Activated gamma-delta T cell (primary cell): ENCODE measurements at regions not wholly inside any gene's neighbourhood (a gene's known extent, or its start where the extent isn't known, plus 50 kb on each side); places are given as distances from the start of the nearest gene placed in this dataset.

Source experiments
- DNase-seq: peaks from one replicate; lab custom pipeline; 2025; lab: John Stamatoyannopoulos, UW

GRCh38 chr15:39304931-39305728, 275.7 kb upstream of the THBS1 start:
- DNase-seq: no peak

DNA sequence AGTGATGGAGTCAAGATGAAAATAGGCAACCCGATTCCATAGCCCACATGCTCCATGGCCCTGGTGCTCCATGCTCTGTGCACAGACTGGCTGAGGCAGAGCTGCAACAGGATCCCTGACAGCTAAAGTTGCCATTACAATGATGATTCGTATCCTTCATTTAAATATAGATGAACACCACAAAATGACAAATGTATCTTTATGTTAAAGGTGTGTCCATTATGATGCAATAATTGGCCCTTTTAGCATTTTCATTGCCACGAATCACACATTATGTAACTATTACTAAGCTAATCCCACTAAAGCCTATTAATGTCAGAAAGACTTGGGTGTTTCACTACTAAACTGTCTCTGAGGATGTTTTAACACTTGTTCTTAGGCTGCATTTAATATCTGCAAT, 270.2 kb upstream of the THBS1 start:
- no peak for DNase-seq

DNA sequence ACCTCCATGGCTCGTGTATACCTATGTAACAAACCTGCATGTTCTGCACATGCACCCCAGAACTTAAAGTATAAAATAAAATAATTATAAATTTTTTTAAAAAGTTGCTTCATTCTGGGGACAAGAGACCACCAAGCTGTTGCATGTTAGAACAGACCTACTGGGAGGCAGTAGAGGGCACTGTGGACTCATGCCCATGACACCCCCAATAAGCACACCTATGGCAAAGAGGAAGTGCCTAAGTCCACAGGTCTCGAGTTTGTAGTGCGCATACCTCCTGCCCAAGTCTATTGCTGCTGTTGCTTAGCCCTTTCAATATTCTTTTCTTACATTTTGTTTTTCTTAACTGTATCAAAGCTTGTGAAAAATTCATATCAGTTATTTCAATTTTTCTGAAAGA, 267.9 kb upstream of the THBS1 start:
- DNase-seq: no peak

GRCh38 chr15:39313467-39313866, 267.4 kb upstream of the THBS1 start:
- DNase-seq: no peak

GRCh38 chr15:39313881-39314280, 267.0 kb upstream of the THBS1 start:
- DNase-seq: no peak

DNA sequence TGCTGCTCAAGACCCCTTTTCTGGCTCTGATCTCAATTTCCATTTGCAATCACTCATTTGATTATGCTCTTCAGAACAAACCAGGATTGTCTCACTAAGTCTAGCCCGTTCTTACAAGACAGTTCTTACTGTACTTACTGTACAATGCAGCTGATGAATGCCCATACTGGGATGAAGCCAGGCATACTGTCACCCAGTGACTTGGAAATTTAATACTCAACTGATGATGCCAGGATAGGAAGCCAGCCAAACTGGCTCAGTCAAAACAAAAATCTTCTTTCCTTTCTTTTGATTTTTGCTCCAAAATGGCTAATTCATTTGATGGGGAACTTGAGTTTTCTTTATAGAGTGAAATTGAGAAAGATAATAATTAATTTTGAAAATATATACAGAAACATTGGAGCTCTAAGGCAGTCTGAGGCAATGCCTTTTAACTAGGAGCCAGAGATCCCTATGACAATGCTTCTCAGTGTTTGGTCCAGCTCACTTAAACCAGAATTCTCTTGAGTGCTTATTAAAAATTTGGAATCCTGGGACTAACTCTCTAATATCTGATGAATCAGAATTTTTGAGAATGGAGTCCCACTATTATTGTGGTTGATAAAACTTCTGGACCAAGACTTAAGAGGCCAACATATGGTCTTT, 265.6 kb upstream of the THBS1 start:
- no peak for DNase-seq

DNA sequence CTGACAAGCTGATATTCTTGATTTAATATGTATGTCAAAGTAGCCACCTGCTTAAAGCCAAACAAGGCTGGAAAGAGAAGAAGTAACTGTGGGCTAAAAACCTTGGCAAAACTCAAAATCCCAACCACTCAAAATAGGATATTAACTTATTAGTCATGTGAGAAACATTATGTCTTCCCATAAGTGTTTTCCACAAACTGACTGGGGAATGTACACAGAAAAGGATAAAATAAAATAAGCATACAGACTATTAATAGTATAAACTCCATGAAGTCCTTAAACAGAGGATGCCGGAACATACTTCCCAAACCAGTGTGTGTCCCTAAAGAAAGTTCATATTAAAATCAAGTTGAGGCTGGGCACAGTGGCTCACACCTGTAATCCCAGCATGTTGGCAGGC, 263.7 kb upstream of the THBS1 start:
- DNase-seq: no peak

- no peak for DNase-seq
Measured at GRCh38 chr15:39318231-39318630, 262.6 kb upstream of the THBS1 start.

DNA sequence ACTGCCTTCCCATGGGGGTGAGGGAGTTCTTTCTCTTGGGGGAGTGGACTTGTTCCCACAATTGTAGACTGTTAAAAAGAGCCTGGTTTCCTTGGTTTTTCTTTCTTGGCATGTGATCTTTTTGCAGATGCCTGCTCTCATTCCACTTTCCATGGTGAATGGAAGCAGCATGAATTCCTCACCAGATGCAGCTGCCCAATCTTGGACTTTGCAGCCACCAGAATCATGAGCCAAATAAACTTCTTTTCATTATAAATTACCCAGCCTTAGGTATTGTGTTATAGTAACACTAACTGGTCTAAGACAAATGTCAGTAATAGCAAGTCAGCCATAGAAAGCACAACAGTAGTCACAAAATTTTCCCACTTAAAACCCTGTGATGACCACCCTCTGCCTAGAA, 260.5 kb upstream of the THBS1 start:
- DNase-seq: no peak

GRCh38 chr15:39320886-39321285, 260.0 kb upstream of the THBS1 start:
- DNase-seq: no peak

DNA sequence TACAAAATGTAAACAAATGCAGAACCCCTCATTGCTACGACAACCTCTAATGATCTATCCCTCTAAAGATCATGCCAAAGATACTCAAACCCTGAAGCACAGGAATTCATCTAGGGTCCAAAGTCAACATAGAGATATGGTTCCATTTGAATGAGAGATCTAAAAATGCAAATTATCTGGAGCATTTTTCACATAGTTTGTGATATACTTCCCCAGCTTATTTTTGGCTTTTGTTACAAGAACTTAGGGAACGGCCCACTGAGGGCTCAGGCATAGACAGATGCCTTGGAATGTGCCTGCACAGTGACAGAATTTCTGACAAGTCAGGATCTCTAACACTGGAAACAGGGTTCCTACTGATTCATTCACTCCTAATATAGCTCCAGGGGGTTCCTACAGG, 258.9 kb upstream of the THBS1 start:
- no peak for DNase-seq

- no peak for DNase-seq
Measured at GRCh38 chr15:39323157-39323556, 257.7 kb upstream of the THBS1 start.

DNA sequence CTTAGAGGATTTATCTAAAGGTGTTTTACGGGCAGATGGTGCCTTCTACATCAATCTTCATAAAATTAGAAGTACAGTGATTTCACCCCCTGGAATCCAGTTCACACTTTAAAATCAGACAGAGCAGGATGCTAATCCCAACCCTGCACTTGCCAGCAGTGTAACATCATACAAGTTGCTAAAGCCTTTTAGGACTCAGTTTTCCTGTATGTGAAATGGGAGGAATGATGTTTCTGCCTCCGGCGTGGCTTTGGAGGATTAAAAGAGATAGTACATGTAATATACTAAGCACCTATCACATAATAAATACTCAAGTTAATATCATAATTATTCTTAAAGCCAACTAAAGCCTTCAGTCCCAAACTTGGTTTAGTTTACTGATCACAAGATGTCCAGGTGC, 257.2 kb upstream of the THBS1 start:
- DNase-seq: no peak

DNA sequence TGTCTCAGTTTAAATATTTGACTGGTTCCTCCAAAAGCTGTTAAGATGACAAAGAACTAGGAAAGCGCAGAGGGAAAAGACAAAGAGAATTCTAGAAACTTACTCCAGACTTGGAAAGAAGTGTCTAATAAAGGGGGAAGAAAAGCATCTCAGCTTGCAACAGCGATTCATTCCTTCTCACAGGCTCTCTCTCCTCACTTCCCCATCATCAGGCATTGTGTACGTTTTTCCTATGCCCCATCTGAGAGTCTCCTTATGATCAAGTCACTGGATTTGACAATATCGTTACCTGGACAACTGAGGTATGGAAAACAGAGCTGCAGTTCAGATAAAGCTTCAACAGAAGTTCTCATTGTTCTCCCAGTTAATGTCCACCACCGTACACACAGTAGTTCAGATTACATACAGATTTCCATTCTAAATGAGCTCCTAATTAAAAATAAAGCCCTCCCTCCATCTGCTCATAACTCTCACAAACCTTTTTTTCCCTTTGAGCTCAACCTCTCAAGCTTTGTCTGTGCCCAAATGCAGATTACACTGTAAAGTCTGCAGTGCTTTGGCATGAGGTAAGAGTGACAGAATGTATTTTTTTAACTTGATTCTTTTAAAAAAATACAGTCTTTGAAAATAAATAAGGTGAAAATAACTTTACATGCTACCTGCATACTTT, 254.4 kb upstream of the THBS1 start:
- no peak for DNase-seq

DNA sequence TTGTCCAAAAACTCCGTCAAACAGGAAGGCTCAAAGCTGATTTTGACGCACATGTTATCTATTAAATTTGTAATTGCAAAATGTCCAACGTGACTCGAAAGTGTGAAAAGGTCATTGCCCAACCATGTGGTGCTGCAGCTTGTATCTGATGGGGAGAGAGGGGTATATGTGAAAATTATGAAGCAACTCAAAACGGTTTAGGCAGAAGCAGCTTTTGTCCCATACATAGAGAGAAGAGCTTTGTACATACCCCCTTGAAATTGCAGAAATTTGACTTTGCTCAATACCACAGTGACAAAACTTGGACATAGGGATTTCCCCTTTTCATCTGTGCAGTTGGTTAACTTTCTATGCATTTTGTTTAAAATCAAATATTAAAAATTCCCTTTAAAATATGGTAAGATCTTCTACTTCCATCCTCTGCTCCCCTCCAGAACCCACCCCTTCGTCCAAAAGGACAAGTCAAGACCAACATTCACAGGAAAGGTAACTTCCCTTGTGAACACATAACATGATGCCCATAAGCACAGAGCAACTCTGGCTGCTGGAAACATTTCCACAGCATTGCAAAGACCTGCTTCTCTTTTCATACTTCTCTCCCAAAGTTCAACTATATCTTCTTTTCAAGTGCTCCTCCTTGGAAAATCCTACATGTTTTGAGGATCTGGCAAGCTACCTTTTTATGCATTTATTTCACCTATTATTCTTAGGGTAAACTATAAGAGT, 253.7 kb upstream of the THBS1 start:
- DNase-seq: no peak

DNA sequence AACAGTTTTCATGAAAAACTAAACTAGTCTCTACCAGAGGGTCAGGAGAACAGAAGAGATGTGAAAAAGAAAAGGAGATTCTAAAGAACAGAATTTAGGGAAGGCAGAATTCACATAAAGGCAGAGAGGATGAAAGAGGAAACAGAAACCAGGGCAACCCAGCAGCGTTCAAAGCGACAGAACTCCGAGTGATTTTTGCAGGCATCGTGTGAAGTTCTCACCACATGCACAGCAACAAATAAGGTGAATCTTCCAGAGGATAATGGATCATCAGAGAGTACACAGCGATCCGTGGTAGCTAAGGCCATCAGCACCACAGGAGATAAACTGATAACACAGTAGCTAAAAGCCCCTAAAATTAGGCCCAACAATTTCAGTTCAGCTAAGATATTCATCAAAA, 250.8 kb upstream of the THBS1 start:
- DNase-seq: no peak

DNA sequence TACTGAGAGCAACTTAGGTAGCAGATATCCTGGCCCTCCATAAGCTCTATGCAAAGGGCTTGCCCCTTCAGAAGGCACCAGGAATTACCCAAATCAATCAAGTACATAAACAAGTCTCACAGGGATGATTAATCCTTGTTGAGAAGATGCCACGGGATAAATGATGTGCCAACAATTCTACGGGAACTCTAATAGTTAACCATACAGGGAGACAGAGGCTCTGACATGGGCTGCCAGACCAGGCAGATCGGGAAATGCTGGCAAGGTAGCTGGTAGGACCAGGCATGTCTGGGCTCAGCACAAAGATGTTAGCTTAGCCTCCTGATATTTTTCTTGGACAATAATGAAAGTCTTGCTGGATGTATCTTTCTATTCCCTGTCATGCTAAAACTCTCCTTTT, 249.3 kb upstream of the THBS1 start:
- DNase-seq: no peak

- DNase-seq: no peak
Measured at GRCh38 chr15:39332846-39333245, 248.0 kb upstream of the THBS1 start.

DNA sequence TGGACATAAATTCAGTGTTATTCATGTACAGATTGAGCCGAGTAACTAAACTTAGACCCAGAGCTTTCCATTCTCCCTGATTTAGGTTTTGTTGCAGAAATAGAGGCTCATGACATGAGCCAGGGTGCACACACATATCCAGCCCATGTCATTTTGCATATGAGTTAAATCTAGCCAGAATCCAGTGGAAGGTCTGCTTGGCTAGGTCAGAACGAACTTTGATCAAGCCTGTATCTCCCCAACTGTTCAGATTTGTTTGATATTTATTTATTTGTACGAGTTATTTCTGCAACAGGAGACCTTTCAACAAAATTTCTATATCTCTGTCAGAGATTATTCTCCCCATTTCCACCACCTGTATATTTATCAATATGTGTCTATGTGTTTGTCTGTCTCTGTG, 247.5 kb upstream of the THBS1 start:
- DNase-seq: no peak

DNA sequence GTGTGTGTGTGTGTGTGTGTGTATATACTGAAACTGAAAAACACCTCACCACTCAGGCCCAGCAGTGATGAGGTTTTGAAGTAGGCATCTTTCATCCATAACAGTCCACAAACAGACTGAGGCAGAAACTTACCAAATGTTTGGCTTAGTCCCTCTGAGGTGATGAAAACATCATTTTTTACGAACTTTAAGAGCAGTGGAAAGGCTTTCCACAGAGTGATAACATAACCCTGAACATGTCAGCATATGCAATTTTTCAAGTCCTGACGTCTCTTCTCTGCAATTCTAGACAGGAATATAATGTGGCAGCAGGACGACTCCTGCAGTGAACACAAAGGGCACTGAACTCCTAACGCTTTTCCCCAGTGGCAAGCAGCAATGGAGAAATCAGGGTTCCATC, 247.0 kb upstream of the THBS1 start:
- no peak for DNase-seq

GRCh38 chr15:39336926-39337325, 244.0 kb upstream of the THBS1 start:
- no peak for DNase-seq

DNA sequence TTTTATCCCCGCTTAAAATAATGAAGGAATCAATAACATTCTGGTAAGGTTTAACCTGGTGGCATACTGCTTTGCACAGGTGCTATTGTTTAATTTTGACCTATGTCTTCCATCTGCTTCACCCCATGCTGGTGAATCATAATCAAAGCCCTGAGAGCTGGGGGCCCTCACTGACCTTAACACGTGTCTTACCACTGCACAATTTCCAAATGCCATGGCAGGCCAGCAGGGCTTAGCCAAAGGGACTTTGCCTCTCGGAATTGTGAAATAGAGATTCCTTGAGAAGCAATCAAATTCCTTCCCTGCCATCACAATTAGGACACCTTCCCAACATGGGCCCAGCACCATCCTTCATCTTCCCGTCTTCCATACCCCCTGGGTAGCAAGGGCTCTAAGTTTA, 242.6 kb upstream of the THBS1 start:
- no peak for DNase-seq
